A673 (cell line): ENCODE measurements at regions not wholly inside any gene's neighbourhood (a gene's known extent, or its start where the extent isn't known, plus 50 kb on each side); places are given as distances from the start of the nearest gene placed in this dataset.

ENCODE experiments used
- CTCF ChIP-seq: fragments of 300-800, 200-600 bp; sonication (generic); conservative IDR thresholded peaks from 2 replicates; pipeline ENCODE4 v1.5.1; 2017; ENCODE audit warnings: low read depth, mild to moderate bottlenecking, antibody characterized with exemption, low read length, moderate library complexity, mixed read lengths
- EZH2 ChIP-seq: fragments of 200-600 bp; sonication (generic); IDR thresholded peaks from 2 replicates; pipeline ENCODE4 v1.6.1; 2017; ENCODE audit warnings: borderline replicate concordance, low read depth, mild to moderate bottlenecking, mixed read lengths, antibody characterized with exemption, low read length; ENCODE audit not compliant: poor library complexity, severe bottlenecking

- TF ChIP-seq CTCF (no peak), EZH2 (no peak)
Observed at GRCh38 chr10:28418069-28418468, 114.8 kb upstream of the WAC start.
